Prostate gland (tissue), 2 donors: ENCODE measurements at regions not wholly inside any gene's neighbourhood (a gene's known extent, or its start where the extent isn't known, plus 50 kb on each side); places are given as distances from the start of the nearest gene placed in this dataset.

ENCODE experiments used
- DNase-seq: peaks from one replicate; pipeline ENCODE4 v3.0.0-alpha.2; 2019; ENCODE audit warnings: low spot score
- H3K27ac ChIP-seq, 2 donors: fragments of 200-600 bp; sonication (generic); 2 replicates each; pipeline ENCODE4 v1.5.1; 2017 to 2019
- H3K27me3 ChIP-seq: fragments of 200-600 bp; sonication (generic); replicated peaks from 2 replicates; pipeline ENCODE4 v1.5.1; 2019; ENCODE audit not compliant: insufficient read depth
- H3K36me3 ChIP-seq, 2 donors: fragments of 200-600 bp; sonication (generic); 1 replicate in 1 of 2; 2 replicates in 1 of 2; pipeline versions ENCODE4 v1.5.1 to v1.8.1; 2017 to 2019
- H3K4me1 ChIP-seq: fragments of 200-600 bp; sonication (generic); replicated peaks from 2 replicates; pipeline ENCODE4 v1.5.1; 2019
- H3K4me3 ChIP-seq, 2 donors: fragments of 200-600 bp; sonication (generic); 2 replicates each; pipeline ENCODE4 v1.5.1; 2017 to 2019
- H3K9me3 ChIP-seq: fragments of 200-600 bp; sonication (generic); 2 replicates; pipeline ENCODE4 v1.5.1; 2017
- POLR2A ChIP-seq: fragments of 450-650 bp; IDR thresholded peaks from one replicate; pipeline ENCODE4 v1.6.1; 2016; ENCODE audit warnings: antibody characterized with exemption, mild to moderate bottlenecking
- POLR2AphosphoS5 ChIP-seq: sonication (generic); formaldehyde crosslinking; IDR thresholded peaks from one replicate; pipeline ENCODE4 v1.6.1; 2017; ENCODE audit warnings: antibody characterized with exemption
- WGBS: methylation state at CpG from one replicate; pipeline ENCODE4 v1.1.5; 2018; 5-methylcytosine and 5-hydroxymethylcytosine counted together
- intact Hi-C: fragments of 100-400 bp; cut with DNase I; formaldehyde crosslinking; loops from one replicate; pipeline ENCODE4 v1.14.2; 2022
- TF ChIP-seq, protein P1 (sequence below), 4 experiments: fragments of 200-600 bp in 2 of 4; fragments of 450-650 bp in 2 of 4; sonication (generic) in 2 of 4; IDR thresholded peaks; 1 replicate in 3 of 4; 2 replicates in 1 of 4; pipeline ENCODE4 v1.5.1; 2016 to 2019; ENCODE audit warnings: antibody characterized with exemption in 4 of 4, mild to moderate bottlenecking in 2 of 4, moderate library complexity in 2 of 4

GRCh38 chr5:124524552-124525232, 221.7 kb downstream of the ZNF608 start:
- Histone ChIP-seq H3K27me3 (no peaks in the 10 kb centered on the region), H3K9me3 (no peaks in the 10 kb centered on the region), H3K4me3 (no peak overlapping the region), H3K36me3 (no peaks in the 10 kb centered on the region), H3K27ac (no peak overlapping the region), H3K4me1 (no peaks in the 10 kb centered on the region)
- 92% methylated on average over 6 of the region's 6 CpGs for WGBS
- intact Hi-C loops, result no loop called here
- DNase-seq, result no peak
- TF ChIP-seq, protein P1, sequence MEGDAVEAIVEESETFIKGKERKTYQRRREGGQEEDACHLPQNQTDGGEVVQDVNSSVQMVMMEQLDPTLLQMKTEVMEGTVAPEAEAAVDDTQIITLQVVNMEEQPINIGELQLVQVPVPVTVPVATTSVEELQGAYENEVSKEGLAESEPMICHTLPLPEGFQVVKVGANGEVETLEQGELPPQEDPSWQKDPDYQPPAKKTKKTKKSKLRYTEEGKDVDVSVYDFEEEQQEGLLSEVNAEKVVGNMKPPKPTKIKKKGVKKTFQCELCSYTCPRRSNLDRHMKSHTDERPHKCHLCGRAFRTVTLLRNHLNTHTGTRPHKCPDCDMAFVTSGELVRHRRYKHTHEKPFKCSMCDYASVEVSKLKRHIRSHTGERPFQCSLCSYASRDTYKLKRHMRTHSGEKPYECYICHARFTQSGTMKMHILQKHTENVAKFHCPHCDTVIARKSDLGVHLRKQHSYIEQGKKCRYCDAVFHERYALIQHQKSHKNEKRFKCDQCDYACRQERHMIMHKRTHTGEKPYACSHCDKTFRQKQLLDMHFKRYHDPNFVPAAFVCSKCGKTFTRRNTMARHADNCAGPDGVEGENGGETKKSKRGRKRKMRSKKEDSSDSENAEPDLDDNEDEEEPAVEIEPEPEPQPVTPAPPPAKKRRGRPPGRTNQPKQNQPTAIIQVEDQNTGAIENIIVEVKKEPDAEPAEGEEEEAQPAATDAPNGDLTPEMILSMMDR (IDR thresholded peaks at IDR 0.05), result no peak
- TF ChIP-seq POLR2AphosphoS5 (no peak), POLR2A (no peak)

DNA sequence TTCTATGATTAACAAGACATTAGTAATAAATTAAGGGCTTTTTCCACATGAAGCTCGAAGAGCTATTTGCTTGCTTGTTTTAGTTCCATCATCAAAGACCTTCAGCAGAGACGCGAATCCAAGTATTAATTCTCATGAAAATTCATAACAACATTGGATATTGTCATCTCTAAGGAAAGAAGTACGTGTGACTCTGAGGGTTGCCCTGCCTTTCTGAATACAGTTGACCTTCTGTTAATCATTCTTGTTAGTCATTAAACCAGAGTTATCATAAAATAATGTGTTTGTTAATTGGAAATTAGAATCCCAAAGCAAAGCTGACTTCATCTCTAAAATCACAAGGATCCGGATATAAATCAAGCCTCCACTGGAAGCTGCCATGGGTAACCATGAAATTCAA, 222.5 kb downstream of the ZNF608 start:
- no peaks in the 10 kb centered on the region for H3K9me3 ChIP-seq
- intact Hi-C loops, result no loop called here
- 93% methylated on average over 5 of the region's 5 CpGs for WGBS

DNA sequence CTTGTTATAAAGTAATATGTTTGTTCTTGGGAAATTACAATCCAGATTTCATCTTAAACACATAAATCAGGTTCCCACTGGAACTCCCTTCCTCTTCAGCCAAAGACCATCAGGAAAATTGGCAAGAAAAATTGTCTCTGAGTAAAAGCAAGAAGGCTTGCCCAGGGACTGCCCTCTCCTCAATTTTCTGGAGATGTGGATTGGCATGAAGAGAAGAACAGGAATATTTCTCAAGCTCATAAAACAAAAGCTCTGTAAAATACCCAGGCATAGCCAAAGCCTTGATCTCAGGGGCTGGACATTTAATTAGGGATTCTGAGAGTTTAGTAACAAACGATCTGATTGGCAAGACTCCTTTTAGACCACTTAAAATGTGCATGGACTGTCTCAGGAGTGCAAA, 223.4 kb downstream of the ZNF608 start:
- DNase-seq, result no peak
- H3K36me3 ChIP-seq, result no peaks in the 10 kb centered on the region
- TF ChIP-seq, protein P1 (IDR thresholded peaks at IDR 0.05), result no peak
- TF ChIP-seq POLR2AphosphoS5 (no peak), POLR2A (no peak)
- WGBS, result 12% methylated on average over 1 of the region's 1 CpG
- no peaks in the 10 kb centered on the region for H3K27me3 ChIP-seq
- H3K4me1 ChIP-seq, result no peaks in the 10 kb centered on the region
- no peak overlapping the region for H3K27ac ChIP-seq
- H3K9me3 ChIP-seq, result no peaks in the 10 kb centered on the region
- intact Hi-C loops, result no loop called here
- no peak overlapping the region for H3K4me3 ChIP-seq

More for the DNA sequence above, 222.5 kb downstream of the ZNF608 start:
- H3K36me3 ChIP-seq, result no peaks in the 10 kb centered on the region
- H3K4me1 ChIP-seq, result no peaks in the 10 kb centered on the region
- no peak overlapping the region for H3K27ac ChIP-seq
- no peaks in the 10 kb centered on the region for H3K27me3 ChIP-seq
- TF ChIP-seq POLR2A, result no peak
- TF ChIP-seq, protein P1 (IDR thresholded peaks at IDR 0.05), result no peak
- no peak for TF ChIP-seq POLR2AphosphoS5
- DNase-seq, result no peak
- no peak overlapping the region for H3K4me3 ChIP-seq

DNA sequence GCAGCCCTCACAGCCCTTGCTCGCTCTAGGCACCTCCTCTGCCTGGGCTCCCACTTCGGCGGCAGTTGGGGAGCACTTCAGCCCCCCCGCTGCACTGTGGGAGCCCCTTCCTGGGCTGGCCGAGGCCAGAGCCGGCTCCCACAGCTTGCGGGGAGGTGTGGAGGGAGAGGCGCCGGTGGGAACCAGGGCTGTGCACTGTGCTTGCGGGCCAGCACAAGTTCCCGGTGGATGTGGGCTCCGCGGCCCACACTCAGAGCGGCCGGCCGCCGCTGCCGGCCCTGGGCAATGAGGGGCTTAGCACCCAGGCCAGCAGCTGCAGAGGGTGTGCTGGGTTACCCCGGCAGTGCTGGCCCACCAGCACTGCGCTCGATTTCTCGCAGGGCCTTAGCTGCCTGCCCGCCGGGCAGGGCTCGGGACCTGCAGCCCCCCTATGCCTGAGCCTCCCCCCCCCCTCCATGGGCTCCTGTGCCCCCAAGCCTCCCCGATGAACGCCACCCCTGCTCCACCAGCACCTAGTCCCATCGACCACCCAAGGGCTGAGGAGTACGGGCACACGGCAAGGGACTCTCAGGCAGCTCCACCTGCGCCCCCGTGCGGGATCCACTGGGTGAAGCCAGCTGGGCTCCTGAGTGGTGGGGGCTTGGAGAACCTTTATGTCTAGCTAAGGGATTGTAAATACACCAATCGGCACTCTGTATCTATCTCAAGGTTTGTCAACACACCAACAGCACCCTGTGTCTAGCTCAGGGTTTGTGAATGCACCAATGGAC, 224.8 kb downstream of the ZNF608 start:
- Histone ChIP-seq H3K36me3 (no peaks in the 10 kb centered on the region), H3K4me1 (no peaks in the 10 kb centered on the region), H3K9me3 (no peaks in the 10 kb centered on the region), H3K4me3 (no peak overlapping the region), H3K27ac (no peak overlapping the region), H3K27me3 (no peaks in the 10 kb centered on the region)
- intact Hi-C loops, result no loop called here
- WGBS, result 88% methylated on average over 32 of the region's 34 CpGs
- TF ChIP-seq POLR2A (no peak), POLR2AphosphoS5 (no peak)
- TF ChIP-seq, protein P1 (IDR thresholded peaks at IDR 0.05), result no peak
- DNase-seq, result no peak
